H9 (cell line): ENCODE measurements at regions not wholly inside any gene's neighbourhood (a gene's known extent, or its start where the extent isn't known, plus 50 kb on each side); places are given as distances from the start of the nearest gene placed in this dataset.

ENCODE experiments used
- DNase-seq: peaks from one replicate; pipeline ENCODE4 v3.0.0-alpha.2; 2017
- H2AFZ ChIP-seq: one replicate; pipeline ENCODE4 v1.6.1; 2013; ENCODE audit warnings: mild to moderate bottlenecking, low read length, control low read depth, moderate library complexity
- H2AK5ac ChIP-seq: 2 replicates; pipeline ENCODE4 v1.6.1; 2013; ENCODE audit warnings: low read length, control low read depth, mixed read lengths; ENCODE audit not compliant: insufficient read length
- H2BK120ac ChIP-seq: one replicate; pipeline ENCODE4 v1.6.1; 2013; ENCODE audit warnings: low read depth, mild to moderate bottlenecking, low read length, control low read depth, inconsistent platforms; ENCODE audit not compliant: poor library complexity, severe bottlenecking
- H2BK12ac ChIP-seq: 2 replicates; pipeline ENCODE4 v1.6.1; 2013; ENCODE audit warnings: low read length, control low read depth, mixed read lengths, low read depth; ENCODE audit not compliant: insufficient read length
- H2BK15ac ChIP-seq: 2 replicates; pipeline ENCODE4 v1.6.1; 2013; ENCODE audit warnings: low read depth, low read length, control low read depth
- H2BK20ac ChIP-seq: one replicate; pipeline ENCODE4 v1.6.1; 2013; ENCODE audit warnings: low read depth, mild to moderate bottlenecking, low read length, control low read depth, inconsistent platforms; ENCODE audit not compliant: poor library complexity, severe bottlenecking
- H2BK5ac ChIP-seq: 2 replicates; pipeline ENCODE4 v1.6.1; 2013; ENCODE audit warnings: low read length, control low read depth, mixed read lengths; ENCODE audit not compliant: insufficient read length
- H3K14ac ChIP-seq: 2 replicates; pipeline ENCODE4 v1.6.1; 2013; ENCODE audit warnings: low read length, control low read depth; ENCODE audit not compliant: insufficient read depth
- H3K18ac ChIP-seq: 2 replicates; pipeline ENCODE4 v1.6.1; 2013; ENCODE audit warnings: low read depth, mild to moderate bottlenecking, mixed read lengths, low read length, control low read depth; ENCODE audit not compliant: insufficient read length
- H3K23ac ChIP-seq: 2 replicates; pipeline ENCODE4 v1.6.1; 2013; ENCODE audit warnings: low read length, control low read depth, mixed read lengths, low read depth; ENCODE audit not compliant: insufficient read length
- H3K23me2 ChIP-seq: 2 replicates; pipeline ENCODE4 v1.6.1; 2013; ENCODE audit warnings: low read depth, mild to moderate bottlenecking, mixed read lengths, low read length, control low read depth; ENCODE audit not compliant: insufficient read length, poor library complexity, severe bottlenecking
- H3K27ac ChIP-seq: 2 replicates; pipeline ENCODE4 v1.5.1; 2013; ENCODE audit warnings: low read length, control low read depth, mixed read lengths, low read depth; ENCODE audit not compliant: insufficient read length
- H3K27me3 ChIP-seq: 2 replicates; pipeline ENCODE4 v1.6.1; 2013; ENCODE audit warnings: low read length, control low read depth, inconsistent platforms; ENCODE audit not compliant: insufficient read depth
- H3K4ac ChIP-seq: 2 replicates; pipeline ENCODE4 v1.6.1; 2013; ENCODE audit warnings: low read depth, mild to moderate bottlenecking, control low read depth, inconsistent platforms, low read length, moderate library complexity
- H3K4me1 ChIP-seq: 2 replicates; pipeline ENCODE4 v1.6.1; 2013; ENCODE audit warnings: low read length, control low read depth, inconsistent platforms; ENCODE audit not compliant: insufficient read depth
- H3K4me2 ChIP-seq: 2 replicates; pipeline ENCODE4 v1.6.1; 2013; ENCODE audit warnings: low read length, control low read depth, mixed read lengths; ENCODE audit not compliant: insufficient read length, insufficient read depth
- H3K56ac ChIP-seq: 2 replicates; pipeline ENCODE4 v1.6.1; 2013; ENCODE audit warnings: low read depth, mild to moderate bottlenecking, mixed read lengths, low read length, control low read depth; ENCODE audit not compliant: insufficient read length
- H3K79me1 ChIP-seq: 2 replicates; pipeline ENCODE4 v1.6.1; 2013; ENCODE audit warnings: low read depth, mild to moderate bottlenecking, moderate library complexity, low read length, control low read depth, inconsistent platforms; ENCODE audit not compliant: insufficient read depth, poor library complexity, severe bottlenecking
- H3K79me2 ChIP-seq: 2 replicates; pipeline ENCODE4 v1.6.1; 2013; ENCODE audit warnings: low read length, control low read depth, inconsistent platforms; ENCODE audit not compliant: insufficient read depth
- H3K9ac ChIP-seq: 2 replicates; pipeline ENCODE4 v1.6.1; 2013; ENCODE audit warnings: low read length, control low read depth, mixed read lengths; ENCODE audit not compliant: insufficient read length; ENCODE audit errors: extremely low read depth
- H3K9me3 ChIP-seq: one replicate; pipeline ENCODE4 v1.6.1; 2013; ENCODE audit warnings: low read depth, low read length, inconsistent platforms; ENCODE audit not compliant: control insufficient read depth
- H3T11ph ChIP-seq: one replicate; pipeline ENCODE4 v1.6.1; 2013; ENCODE audit warnings: mild to moderate bottlenecking, low read length, control low read depth, inconsistent platforms
- H4K20me1 ChIP-seq: one replicate; pipeline ENCODE4 v1.6.1; 2013; ENCODE audit not compliant: control insufficient read depth, insufficient read length, insufficient read depth
- H4K5ac ChIP-seq: 2 replicates; pipeline ENCODE4 v1.6.1; 2013; ENCODE audit warnings: low read depth, mild to moderate bottlenecking, mixed read lengths, low read length, control low read depth; ENCODE audit not compliant: insufficient read length
- H4K8ac ChIP-seq: replicated peaks from 2 replicates; pipeline ENCODE4 v1.6.1; 2013; ENCODE audit warnings: low read length, control low read depth, mixed read lengths, low read depth; ENCODE audit not compliant: insufficient read length
- H4K91ac ChIP-seq: 2 replicates; pipeline ENCODE4 v1.6.1; 2013; ENCODE audit warnings: low read depth, mild to moderate bottlenecking, moderate library complexity, mixed read lengths, low read length, control low read depth; ENCODE audit not compliant: insufficient read length
- H3K27ac Mint-ChIP-seq, 3 experiments: 2 replicates in 2 of 3; 3 replicates in 1 of 3; pipeline ENCODE4 v1.8.0; 2020 to 2021; ENCODE audit warnings: mixed read lengths in 3 of 3, mild to moderate bottlenecking in 1 of 3, moderate library complexity in 1 of 3
- H3K27me3 Mint-ChIP-seq: 2 replicates; pipeline ENCODE4 v1.8.0; 2021; ENCODE audit warnings: low read depth, mild to moderate bottlenecking, moderate library complexity, mixed read lengths
- H3K36me3 Mint-ChIP-seq, 3 experiments: 2 replicates in 2 of 3; 3 replicates in 1 of 3; pipeline ENCODE4 v1.8.0; 2020 to 2021; ENCODE audit warnings: low read depth in 3 of 3, mixed read lengths in 3 of 3; ENCODE audit not compliant: insufficient read depth in 1 of 3
- H3K4me1 Mint-ChIP-seq, 2 experiments: 2 replicates each; pipeline ENCODE4 v1.8.0; 2020; ENCODE audit warnings: mixed read lengths in 2 of 2
- H3K4me3 Mint-ChIP-seq, 2 experiments: 2 replicates in 1 of 2; 3 replicates in 1 of 2; pipeline ENCODE4 v1.8.0; 2020 to 2021; ENCODE audit warnings: mild to moderate bottlenecking in 2 of 2, mixed read lengths in 2 of 2, moderate library complexity in 1 of 2
- H3K9me3 Mint-ChIP-seq, 2 experiments: 2 replicates in 1 of 2; 3 replicates in 1 of 2; pipeline ENCODE4 v1.8.0; 2020; ENCODE audit warnings: mild to moderate bottlenecking in 2 of 2, mixed read lengths in 2 of 2, moderate library complexity in 1 of 2
- WGBS: extraction: QIAGEN DNeasy Blood & Tissue Kit; methylation state at CpG from one replicate; pipeline ENCODE4 v1.1.7; 2013; ENCODE audit warnings: missing lambda C conversion rate, low lambda C conversion rate, mixed read lengths; ENCODE audit not compliant: insufficient read length; ENCODE audit errors: extremely low coverage; 5-methylcytosine and 5-hydroxymethylcytosine counted together
- TF ChIP-seq, protein P1 (sequence below): fragments of 200-600 bp; sonication (generic); conservative IDR thresholded peaks from 3 replicates; pipeline ENCODE4 v1.8.0; 2021; ENCODE audit warnings: antibody characterized with exemption, mild to moderate bottlenecking

DNA sequence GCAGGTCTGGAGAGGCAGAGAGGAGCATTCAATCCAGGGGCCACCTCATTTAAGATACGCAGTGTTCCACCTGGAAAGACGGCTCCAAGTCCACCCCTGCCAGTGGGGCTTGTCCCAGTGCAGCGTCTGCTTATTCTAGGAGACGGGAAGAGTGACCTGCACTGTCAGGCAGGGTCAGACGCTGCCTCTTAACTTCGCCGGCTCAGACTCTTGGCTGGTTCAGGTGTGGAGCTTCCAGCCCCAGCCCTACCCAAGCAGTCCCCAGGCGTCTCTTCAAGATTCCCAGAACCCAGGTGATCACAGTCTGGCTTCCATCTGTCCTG, 208.5 kb downstream of the TFCP2L1 start:
- WGBS, result no CpG with 5 or more reads among the region's 8 CpGs
- Histone ChIP-seq H4K20me1 (no peaks in the 10 kb centered on the region), H4K91ac (no peak overlapping the region), H4K8ac (no peak overlapping the region), H3K27ac (no peak overlapping the region), H2BK15ac (no peak overlapping the region), H2BK5ac (no peak overlapping the region), H3K23me2 (peaks cover 14% of the 10 kb centered on the region), H3K4me2 (peak overlapping the region; percentile 64), H3K9ac (no peak overlapping the region), H3K79me1 (no peaks in the 10 kb centered on the region), H2BK20ac (no peak overlapping the region), H3K4ac (no peak overlapping the region), H2BK120ac (no peak overlapping the region), H3K79me2 (no peaks in the 10 kb centered on the region), H3K56ac (no peak overlapping the region), H2AK5ac (no peak overlapping the region), H3T11ph (no peak overlapping the region), H4K5ac (no peak overlapping the region), H2AFZ (no peak overlapping the region), H3K23ac (no peak overlapping the region), H3K27me3 (peaks cover 4% of the 10 kb centered on the region; the same call in 1 of the 2 replicates), H3K18ac (no peak overlapping the region), H3K14ac (no peak overlapping the region), H3K4me1 (no peaks in the 10 kb centered on the region; the same call in 1 of the 2 replicates), H3K9me3 (no peaks in the 10 kb centered on the region), H2BK12ac (no peak overlapping the region)
- TF ChIP-seq, protein P1, sequence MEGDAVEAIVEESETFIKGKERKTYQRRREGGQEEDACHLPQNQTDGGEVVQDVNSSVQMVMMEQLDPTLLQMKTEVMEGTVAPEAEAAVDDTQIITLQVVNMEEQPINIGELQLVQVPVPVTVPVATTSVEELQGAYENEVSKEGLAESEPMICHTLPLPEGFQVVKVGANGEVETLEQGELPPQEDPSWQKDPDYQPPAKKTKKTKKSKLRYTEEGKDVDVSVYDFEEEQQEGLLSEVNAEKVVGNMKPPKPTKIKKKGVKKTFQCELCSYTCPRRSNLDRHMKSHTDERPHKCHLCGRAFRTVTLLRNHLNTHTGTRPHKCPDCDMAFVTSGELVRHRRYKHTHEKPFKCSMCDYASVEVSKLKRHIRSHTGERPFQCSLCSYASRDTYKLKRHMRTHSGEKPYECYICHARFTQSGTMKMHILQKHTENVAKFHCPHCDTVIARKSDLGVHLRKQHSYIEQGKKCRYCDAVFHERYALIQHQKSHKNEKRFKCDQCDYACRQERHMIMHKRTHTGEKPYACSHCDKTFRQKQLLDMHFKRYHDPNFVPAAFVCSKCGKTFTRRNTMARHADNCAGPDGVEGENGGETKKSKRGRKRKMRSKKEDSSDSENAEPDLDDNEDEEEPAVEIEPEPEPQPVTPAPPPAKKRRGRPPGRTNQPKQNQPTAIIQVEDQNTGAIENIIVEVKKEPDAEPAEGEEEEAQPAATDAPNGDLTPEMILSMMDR, result no peak
- H3K9me3 Mint-ChIP-seq, result no peaks in the 10 kb centered on the region
- H3K27ac Mint-ChIP-seq, result no peak overlapping the region
- no peaks in the 10 kb centered on the region for H3K36me3 Mint-ChIP-seq
- DNase-seq, result no peak
- H3K27me3 Mint-ChIP-seq, result peaks cover 60% of the 10 kb centered on the region
- H3K4me3 Mint-ChIP-seq, result peak overlapping the region; percentile 60 to 77
- H3K4me1 Mint-ChIP-seq, result peaks cover 15 to 19% of the 10 kb centered on the region in 2 experiments
